Upper lobe of left lung (tissue), 6 donors: ENCODE measurements at regions not wholly inside any gene's neighbourhood (a gene's known extent, or its start where the extent isn't known, plus 50 kb on each side); places are given as distances from the start of the nearest gene placed in this dataset.

ENCODE experiments used
- ATAC-seq, 2 donors: fragments of 200-7000 bp; cut with Tn5 transposase; one replicate each; pipeline ENCODE4 v1.9.1; 2022; ENCODE audit warnings: mild to moderate bottlenecking in 2 of 2, moderate library complexity in 2 of 2; ENCODE audit not compliant: low FRiP score in 2 of 2
- DNase-seq, 2 donors: peaks; one replicate each; pipeline ENCODE4 v3.0.0-alpha.2; 2019 to 2020
- H3K27ac ChIP-seq, 4 donors: fragments of 200-600 bp; sonication (generic); one replicate each; pipeline ENCODE4 v1.5.1; 2016 to 2019
- H3K27me3 ChIP-seq, 4 donors: fragments of 200-600 bp; sonication (generic); one replicate each; pipeline ENCODE4 v1.5.1; 2017 to 2019
- H3K36me3 ChIP-seq, 4 donors: fragments of 200-600 bp; sonication (generic); one replicate each; pipeline ENCODE4 v1.5.1; 2016 to 2019
- H3K4me1 ChIP-seq, 4 donors: fragments of 200-600 bp; sonication (generic); one replicate each; pipeline ENCODE4 v1.5.1; 2018 to 2019
- H3K4me3 ChIP-seq, 4 donors: fragments of 200-600 bp; sonication (generic); one replicate each; pipeline ENCODE4 v1.5.1; 2017 to 2019; ENCODE audit warnings: mild to moderate bottlenecking in 2 of 4, moderate library complexity in 1 of 4
- H3K9me3 ChIP-seq, 4 donors: fragments of 200-600 bp; sonication (generic); one replicate each; pipeline ENCODE4 v1.5.1; 2018 to 2019
- EP300 ChIP-seq, 4 donors: sonication (generic); formaldehyde crosslinking; IDR thresholded peaks; one replicate each; pipeline ENCODE4 v1.5.1; 2017; ENCODE audit warnings: antibody characterized with exemption in 4 of 4, control low read depth in 2 of 4
- POLR2A ChIP-seq, 4 donors: fragments of 450-650 bp; IDR thresholded peaks; one replicate each; pipeline ENCODE4 v1.5.1; 2016 to 2017; ENCODE audit warnings: antibody characterized with exemption in 4 of 4, mild to moderate bottlenecking in 2 of 4
- POLR2AphosphoS5 ChIP-seq, 2 donors: sonication (generic); formaldehyde crosslinking; IDR thresholded peaks; one replicate each; pipeline ENCODE4 v1.5.1; 2017; ENCODE audit warnings: antibody characterized with exemption in 2 of 2
- WGBS, 2 donors: methylation state at CpG; one replicate each; pipeline ENCODE4 v1.1.5; 2017 to 2018; 5-methylcytosine and 5-hydroxymethylcytosine counted together
- TF ChIP-seq, protein P1 (sequence below), 6 experiments: fragments of 450-650 bp in 4 of 6; fragments of 200-600 bp in 2 of 6; sonication (generic) in 2 of 6; IDR thresholded peaks; one replicate each; pipeline ENCODE4 v1.5.1; 2016 to 2019; ENCODE audit warnings: antibody characterized with exemption in 6 of 6
- donor health status: DM: no; HTN: no; CAD: no; lungs with moderate emphysema.
- donor health status: DM: no; HTN: yes; CAD: no; lungs with severe emphysema.

DNA sequence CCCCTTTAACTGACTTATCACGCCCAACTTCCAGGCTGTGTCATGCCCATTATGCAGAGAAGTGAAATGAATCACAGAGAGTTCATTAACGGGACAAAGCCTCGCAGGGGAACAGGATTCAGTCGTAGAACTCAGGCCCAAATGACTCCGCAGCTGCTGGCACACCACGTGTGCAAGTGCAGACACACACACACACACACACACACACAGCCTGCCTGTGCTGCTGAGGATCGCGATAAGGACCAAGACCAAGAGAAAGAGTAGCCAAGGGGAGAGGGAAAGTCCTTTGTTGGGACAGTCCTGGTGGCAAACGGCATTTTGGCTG lies 90.0 kb upstream of the TAF1B start:
- H3K4me1 ChIP-seq: peaks cover 19 to 37% (median 26%) of the 10 kb centered on the region in 4 donors
- H3K36me3 ChIP-seq: no peaks in the 10 kb centered on the region
- WGBS, 2 donors: 14 to 29% methylated on average over 8 to 9 of the region's 9 CpGs
- peak; percentile 62 to 88 for ATAC-seq
- no peaks in the 10 kb centered on the region for H3K9me3 ChIP-seq
- H3K27ac ChIP-seq: peak overlapping the region in 3 of 4 donors; percentile 8 to 54 (median 46)
- peak overlapping the region in 2 of 4 donors; percentile 13 to 19 for H3K4me3 ChIP-seq
- no peaks in the 10 kb centered on the region for H3K27me3 ChIP-seq
- TF ChIP-seq POLR2A (IDR thresholded peaks at IDR 0.05): peak in 1 of 4 donors; percentile 3
- peak in 1 of 2 donors; percentile 21 for TF ChIP-seq POLR2AphosphoS5 (IDR thresholded peaks at IDR 0.05)
- TF ChIP-seq, protein P1, sequence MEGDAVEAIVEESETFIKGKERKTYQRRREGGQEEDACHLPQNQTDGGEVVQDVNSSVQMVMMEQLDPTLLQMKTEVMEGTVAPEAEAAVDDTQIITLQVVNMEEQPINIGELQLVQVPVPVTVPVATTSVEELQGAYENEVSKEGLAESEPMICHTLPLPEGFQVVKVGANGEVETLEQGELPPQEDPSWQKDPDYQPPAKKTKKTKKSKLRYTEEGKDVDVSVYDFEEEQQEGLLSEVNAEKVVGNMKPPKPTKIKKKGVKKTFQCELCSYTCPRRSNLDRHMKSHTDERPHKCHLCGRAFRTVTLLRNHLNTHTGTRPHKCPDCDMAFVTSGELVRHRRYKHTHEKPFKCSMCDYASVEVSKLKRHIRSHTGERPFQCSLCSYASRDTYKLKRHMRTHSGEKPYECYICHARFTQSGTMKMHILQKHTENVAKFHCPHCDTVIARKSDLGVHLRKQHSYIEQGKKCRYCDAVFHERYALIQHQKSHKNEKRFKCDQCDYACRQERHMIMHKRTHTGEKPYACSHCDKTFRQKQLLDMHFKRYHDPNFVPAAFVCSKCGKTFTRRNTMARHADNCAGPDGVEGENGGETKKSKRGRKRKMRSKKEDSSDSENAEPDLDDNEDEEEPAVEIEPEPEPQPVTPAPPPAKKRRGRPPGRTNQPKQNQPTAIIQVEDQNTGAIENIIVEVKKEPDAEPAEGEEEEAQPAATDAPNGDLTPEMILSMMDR (IDR thresholded peaks at IDR 0.05): no peak
- DNase-seq: peak in 1 of 2 donors; percentile 65

DNA sequence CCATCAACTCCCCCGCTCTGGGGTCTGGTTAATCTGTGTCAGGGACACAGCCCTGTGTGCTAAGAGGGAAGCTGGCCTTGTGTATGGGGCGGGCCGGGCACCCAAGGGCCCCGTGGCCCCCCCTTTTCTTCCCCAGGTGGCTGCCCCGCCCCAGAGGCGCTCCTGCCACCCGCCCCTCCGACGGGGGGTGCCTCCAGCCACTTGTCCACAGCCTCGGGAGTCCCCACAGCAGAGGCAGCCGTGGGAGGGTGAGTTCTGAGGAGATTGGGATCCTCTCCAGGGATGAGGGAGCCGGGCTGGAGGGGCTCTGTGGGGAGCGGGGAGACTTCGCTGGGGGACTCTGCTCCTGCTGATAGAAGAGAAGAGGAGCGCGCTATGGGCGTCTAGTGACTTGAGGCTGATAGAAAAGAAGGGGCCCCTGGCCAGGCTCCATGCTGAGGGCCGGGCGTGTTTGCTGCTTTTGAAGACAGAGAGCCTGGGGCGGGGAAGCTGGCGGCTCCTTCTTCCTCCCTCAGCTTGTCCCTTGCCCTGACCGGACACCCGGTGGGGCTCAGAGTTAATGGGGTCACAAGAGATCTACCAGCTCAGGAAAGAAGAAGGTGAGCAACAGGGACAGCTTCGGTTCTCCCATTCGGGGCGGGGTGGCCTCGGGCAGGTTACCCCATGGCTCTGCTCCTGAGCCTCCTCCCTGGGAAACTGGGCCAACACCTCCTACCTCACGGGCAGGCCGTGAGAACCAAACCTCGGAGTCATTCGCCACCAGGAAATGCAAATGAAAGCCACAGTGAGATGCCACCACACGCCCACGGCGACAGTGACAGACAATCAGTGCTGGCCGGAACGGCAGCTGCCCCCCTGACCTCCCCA lies 89.4 kb upstream of the TAF1B start:
- H3K4me1 ChIP-seq: peaks cover 24 to 40% (median 27%) of the 10 kb centered on the region in 4 donors
- no peaks in the 10 kb centered on the region for H3K9me3 ChIP-seq
- H3K4me3 ChIP-seq: peak overlapping the region in 3 of 4 donors; percentile 13 to 23 (median 19)
- no peak for TF ChIP-seq POLR2AphosphoS5 (IDR thresholded peaks at IDR 0.05)
- no peak for TF ChIP-seq EP300 (IDR thresholded peaks at IDR 0.05)
- TF ChIP-seq, protein P1 (IDR thresholded peaks at IDR 0.05): no peak
- no peak for TF ChIP-seq POLR2A (IDR thresholded peaks at IDR 0.05)
- 45 to 63% methylated on average over 20 to 36 of the region's 36 CpGs for WGBS, 2 donors
- DNase-seq (peak; percentile 52 to 77), ATAC-seq (peak; percentile 1 to 29)
- no peaks in the 10 kb centered on the region for H3K36me3 ChIP-seq
- H3K27ac ChIP-seq: peak overlapping the region in 1 of 4 donors; percentile 54
- no peaks in the 10 kb centered on the region for H3K27me3 ChIP-seq

DNA sequence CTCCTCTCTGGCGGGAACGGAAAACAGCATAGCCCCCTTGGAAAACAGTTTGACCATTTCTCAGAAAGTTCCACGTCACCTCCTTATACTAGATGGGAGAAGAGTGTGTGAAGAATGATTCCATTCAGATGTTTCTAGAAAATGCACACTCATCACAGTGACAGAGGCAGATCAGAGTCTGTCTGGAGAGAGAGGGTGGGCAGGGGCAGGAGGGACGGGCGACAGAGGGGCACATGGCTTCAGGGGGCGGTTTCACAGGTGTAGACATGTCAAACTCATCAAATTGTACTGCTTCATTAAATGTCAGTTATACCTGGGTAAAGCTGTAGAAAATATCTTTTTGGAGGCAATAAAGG lies 88.8 kb upstream of the TAF1B start:
- Histone ChIP-seq H3K9me3 (no peaks in the 10 kb centered on the region), H3K36me3 (no peaks in the 10 kb centered on the region), H3K4me3 (no peak overlapping the region), H3K27ac (no peak overlapping the region), H3K4me1 (peaks cover 24 to 40% (median 28%) of the 10 kb centered on the region in 4 donors), H3K27me3 (no peaks in the 10 kb centered on the region)
- TF ChIP-seq POLR2AphosphoS5 (IDR thresholded peaks at IDR 0.05): no peak
- no peak for TF ChIP-seq POLR2A (IDR thresholded peaks at IDR 0.05)
- no peak for TF ChIP-seq EP300 (IDR thresholded peaks at IDR 0.05)
- TF ChIP-seq, protein P1 (IDR thresholded peaks at IDR 0.05): no peak
- WGBS, 2 donors: 70 to 75% methylated on average over 6 of the region's 6 CpGs
- ATAC-seq (no peak), DNase-seq (no peak)

DNA sequence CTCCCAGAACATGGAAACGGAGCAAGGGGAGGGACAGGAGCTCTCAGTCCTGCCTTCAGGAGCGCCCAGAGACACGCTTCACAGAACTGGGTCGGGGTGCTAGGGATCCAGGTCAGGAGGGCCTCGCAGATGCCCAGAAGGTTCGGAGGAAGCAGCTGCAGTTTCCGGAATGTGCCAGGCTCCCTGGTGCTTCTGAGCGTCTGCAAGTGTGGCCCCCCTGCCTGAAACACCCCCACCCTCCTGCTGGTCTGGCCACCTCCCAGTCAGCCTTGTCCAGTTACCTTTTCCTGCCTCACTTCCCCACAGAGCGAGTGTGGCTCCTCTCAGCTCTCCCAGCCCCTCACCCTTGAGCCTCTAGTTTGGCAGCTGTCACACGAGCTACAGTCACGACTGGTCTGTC lies 88.3 kb upstream of the TAF1B start:
- TF ChIP-seq POLR2A (IDR thresholded peaks at IDR 0.05): no peak
- Histone ChIP-seq H3K4me3 (no peak overlapping the region), H3K36me3 (no peaks in the 10 kb centered on the region), H3K27ac (no peak overlapping the region), H3K9me3 (no peaks in the 10 kb centered on the region), H3K4me1 (peaks cover 24 to 40% (median 28%) of the 10 kb centered on the region in 4 donors), H3K27me3 (no peaks in the 10 kb centered on the region)
- no peak for DNase-seq
- WGBS, 2 donors: 83 to 85% methylated on average over 9 to 11 of the region's 11 CpGs
- ATAC-seq: no peak

DNA sequence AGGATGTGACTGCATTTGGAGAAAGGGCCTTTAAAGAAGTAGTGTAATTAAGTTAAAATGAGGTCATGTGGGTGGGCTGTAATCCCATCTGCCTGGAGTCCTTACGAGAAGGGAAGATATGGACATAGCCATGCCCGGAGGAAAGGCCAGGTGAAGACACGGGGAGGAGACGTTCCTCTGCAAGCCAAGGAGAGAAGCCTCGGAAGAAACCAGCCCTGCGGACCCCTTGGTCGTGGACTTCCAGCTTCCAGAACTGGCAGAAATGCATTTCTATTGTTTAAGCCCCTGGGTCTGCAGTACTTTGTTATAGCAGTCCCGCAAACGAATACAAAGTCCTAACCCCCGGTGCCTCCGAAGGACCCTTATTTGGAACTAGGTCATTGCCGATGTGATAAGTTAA lies 87.6 kb upstream of the TAF1B start:
- WGBS, 2 donors: 92 to 97% methylated on average over 12 of the region's 12 CpGs
- TF ChIP-seq, protein P1 (IDR thresholded peaks at IDR 0.05): no peak
- TF ChIP-seq POLR2A (IDR thresholded peaks at IDR 0.05) (no peak), EP300 (IDR thresholded peaks at IDR 0.05) (no peak), POLR2AphosphoS5 (IDR thresholded peaks at IDR 0.05) (no peak)

More for the DNA sequence above, 87.6 kb upstream of the TAF1B start:
- H3K9me3 ChIP-seq: no peaks in the 10 kb centered on the region
- no peaks in the 10 kb centered on the region for H3K27me3 ChIP-seq
- ATAC-seq (no peak), DNase-seq (no peak)
- H3K27ac ChIP-seq: no peak overlapping the region
- H3K36me3 ChIP-seq: no peaks in the 10 kb centered on the region
- H3K4me3 ChIP-seq: no peak overlapping the region
- peaks cover 24 to 40% (median 28%) of the 10 kb centered on the region in 4 donors for H3K4me1 ChIP-seq
